Right hindlimb (tissue), 1 donor: ENCODE measurements at regions not wholly inside any gene's neighbourhood (a gene's known extent, or its start where the extent isn't known, plus 50 kb on each side); places are given as distances from the start of the nearest gene placed in this dataset.

ENCODE experiments used
- DNase-seq: peaks from one replicate; pipeline ENCODE4 v3.0.0-alpha.2; 2018

GRCh38 chr5:52419357-52419756 is 368.4 kb upstream of the ITGA1 start:
- DNase-seq = no peak

- DNase-seq = no peak
Observed at GRCh38 chr5:52427615-52428014, 360.1 kb upstream of the ITGA1 start.

- DNase-seq = no peak
Observed at GRCh38 chr5:52428977-52429489, 358.7 kb upstream of the ITGA1 start.

- no peak for DNase-seq
Observed at GRCh38 chr5:52441768-52442167, 345.9 kb upstream of the ITGA1 start.

GRCh38 chr5:52443187-52443586 is 344.5 kb upstream of the ITGA1 start:
- DNase-seq = no peak

GRCh38 chr5:52448111-52448510 is 339.6 kb upstream of the ITGA1 start:
- DNase-seq = no peak

GRCh38 chr5:52449516-52449915 is 338.2 kb upstream of the ITGA1 start:
- no peak for DNase-seq

- no peak for DNase-seq
Observed at GRCh38 chr5:52452098-52452497, 335.6 kb upstream of the ITGA1 start.

- no peak for DNase-seq
Observed at GRCh38 chr5:52453176-52453575, 334.5 kb upstream of the ITGA1 start.

GRCh38 chr5:52455920-52456319 is 331.8 kb upstream of the ITGA1 start:
- DNase-seq = no peak

- DNase-seq = no peak
Observed at GRCh38 chr5:52457810-52458209, 329.9 kb upstream of the ITGA1 start.

GRCh38 chr5:52466113-52466512 is 321.6 kb upstream of the ITGA1 start:
- no peak for DNase-seq

GRCh38 chr5:52466749-52467520 is 320.8 kb upstream of the ITGA1 start:
- no peak for DNase-seq

- no peak for DNase-seq
Observed at GRCh38 chr5:52468976-52469375, 318.7 kb upstream of the ITGA1 start.

GRCh38 chr5:52469420-52469819 is 318.3 kb upstream of the ITGA1 start:
- no peak for DNase-seq

GRCh38 chr5:52469835-52470234 is 317.9 kb upstream of the ITGA1 start:
- no peak for DNase-seq

- DNase-seq = no peak
Observed at GRCh38 chr5:52476346-52476745, 311.4 kb upstream of the ITGA1 start.

- DNase-seq = no peak
Observed at GRCh38 chr5:52481201-52481600, 306.5 kb upstream of the ITGA1 start.

- no peak for DNase-seq
Observed at GRCh38 chr5:52481851-52482250, 305.9 kb upstream of the ITGA1 start.

- DNase-seq = no peak
Observed at GRCh38 chr5:52491071-52491787, 296.5 kb upstream of the ITGA1 start.

- DNase-seq = no peak
Observed at GRCh38 chr5:52491818-52492217, 295.9 kb upstream of the ITGA1 start.

GRCh38 chr5:52497133-52497693 is 290.5 kb upstream of the ITGA1 start:
- no peak for DNase-seq

GRCh38 chr5:52498607-52499006 is 289.1 kb upstream of the ITGA1 start:
- DNase-seq = no peak

- DNase-seq = no peak
Observed at GRCh38 chr5:52502460-52502999, 285.2 kb upstream of the ITGA1 start.
